ENCODE measurements at regions not wholly inside any gene's neighbourhood (a gene's known extent, or its start where the extent isn't known, plus 50 kb on each side); places are given as distances from the start of the nearest gene placed in this dataset.
"Not testable (repeated sequence)": the region's sequence is repeated elsewhere in the genome, so short reads cannot be mapped to it uniquely, and the experiment has no call there.

GRCh38 chr18:42337337-42337736 is 382.3 kb downstream of the PIK3C3 start:
- not testable (repeated sequence) for TF ChIP-seq ZNF274 (IDR thresholded peaks at IDR 0.05; ENCODE audit: low read depth, low read length); YY1 (IDR thresholded peaks at IDR 0.05; ENCODE audit: insufficient read depth, insufficient read length)

Measured in NT2/D1 (cell line).